Neural cell (in vitro differentiated cells): ENCODE measurements at regions not wholly inside any gene's neighbourhood (a gene's known extent, or its start where the extent isn't known, plus 50 kb on each side); places are given as distances from the start of the nearest gene placed in this dataset.

Source experiments
- H2AFZ ChIP-seq: fragments of 200-600, 300-800 bp; sonication (generic), shearing (Covaris generic); 2 replicates; pipeline ENCODE4 v1.6.0; 2014; ENCODE audit warnings: low read depth, mild to moderate bottlenecking, antibody characterized with exemption, low read length, moderate library complexity
- H3F3A ChIP-seq: fragments of 200-600 bp; shearing (Covaris generic); 2 replicates; pipeline ENCODE4 v1.6.1; 2016; ENCODE audit warnings: mild to moderate bottlenecking, moderate library complexity, mixed read lengths, antibody characterized with exemption, low read length; ENCODE audit not compliant: insufficient read depth, poor library complexity, severe bottlenecking
- H3K27ac ChIP-seq: fragments of 200-600, 300-800 bp; sonication (generic), shearing (Covaris generic); 2 replicates; pipeline ENCODE4 v1.5.1; 2014; ENCODE audit warnings: mild to moderate bottlenecking, low read length, moderate library complexity
- H3K27me3 ChIP-seq: fragments of 300-800, 200-600 bp; sonication (generic), shearing (Covaris generic); 2 replicates; pipeline ENCODE4 v1.6.0; 2014; ENCODE audit warnings: mild to moderate bottlenecking, low read depth, low read length, moderate library complexity; ENCODE audit not compliant: insufficient read depth
- H3K36me3 ChIP-seq: fragments of 300-800, 200-600 bp; sonication (generic), shearing (Covaris generic); 2 replicates; pipeline ENCODE4 v1.5.1; 2014; ENCODE audit warnings: mild to moderate bottlenecking, antibody characterized with exemption, low read length, moderate library complexity; ENCODE audit not compliant: insufficient read depth
- H3K4me2 ChIP-seq: fragments of 300-800, 200-600 bp; sonication (generic), shearing (Covaris generic); 2 replicates; pipeline ENCODE4 v1.6.0; 2014; ENCODE audit warnings: mild to moderate bottlenecking, low read length
- H3K4me3 ChIP-seq: fragments of 300-800, 200-600 bp; sonication (generic), shearing (Covaris generic); 2 replicates; pipeline ENCODE4 v1.5.1; 2014; ENCODE audit warnings: mild to moderate bottlenecking, low read length, moderate library complexity
- H3K79me2 ChIP-seq: fragments of 200-600 bp; shearing (Covaris generic); replicated peaks from 2 replicates; pipeline ENCODE4 v1.6.0; 2014; ENCODE audit warnings: mild to moderate bottlenecking, low read length, moderate library complexity; ENCODE audit not compliant: insufficient read depth
- H3K9ac ChIP-seq: fragments of 300-800, 200-600 bp; sonication (generic), shearing (Covaris generic); 2 replicates; pipeline ENCODE4 v1.6.1; 2016; ENCODE audit warnings: mild to moderate bottlenecking, low read length, mixed read lengths
- H3K9me2 ChIP-seq: fragments of 200-600 bp; shearing (Covaris generic); 2 replicates; pipeline ENCODE4 v1.6.1; 2016; ENCODE audit warnings: mild to moderate bottlenecking, low read length, mixed read lengths; ENCODE audit not compliant: insufficient read depth
- H3K9me3 ChIP-seq: fragments of 200-600, 300-800 bp; sonication (generic), shearing (Covaris generic); 2 replicates; pipeline ENCODE4 v1.6.1; 2016; ENCODE audit warnings: mild to moderate bottlenecking, mixed run types, low read length, moderate library complexity, mixed read lengths
- H4K20me1 ChIP-seq: fragments of 200-600 bp; shearing (Covaris generic); 2 replicates; pipeline ENCODE4 v1.6.1; 2016; ENCODE audit warnings: mild to moderate bottlenecking, mixed run types; ENCODE audit not compliant: insufficient read depth
- CTCF ChIP-seq: fragments of 450-650 bp; IDR thresholded peaks from 2 replicates; pipeline ENCODE4 v1.5.1; 2014; ENCODE audit warnings: antibody characterized with exemption, mild to moderate bottlenecking, moderate library complexity; ENCODE audit not compliant: poor library complexity, severe bottlenecking
- EP300 ChIP-seq: fragments of 450-650 bp; conservative IDR thresholded peaks from 2 replicates; pipeline ENCODE4 v1.6.1; 2014; ENCODE audit warnings: antibody characterized with exemption, mild to moderate bottlenecking, moderate library complexity; ENCODE audit not compliant: poor library complexity, severe bottlenecking
- EZH2 ChIP-seq: fragments of 200-600, 300-800 bp; shearing (Covaris generic), sonication (generic); IDR thresholded peaks from 2 replicates; pipeline ENCODE4 v1.6.1; 2014; ENCODE audit warnings: antibody characterized with exemption, low read length, borderline replicate concordance, mild to moderate bottlenecking; ENCODE audit not compliant: insufficient read depth, poor library complexity, severe bottlenecking
- MXI1 ChIP-seq: fragments of 450-650 bp; conservative IDR thresholded peaks from 2 replicates; pipeline ENCODE4 v1.6.1; 2014; ENCODE audit warnings: antibody characterized with exemption, mild to moderate bottlenecking; ENCODE audit not compliant: poor library complexity, severe bottlenecking
- POLR2AphosphoS5 ChIP-seq: IDR thresholded peaks from 2 replicates; pipeline ENCODE4 v1.6.1; 2012
- RAD21 ChIP-seq: fragments of 450-650 bp; conservative IDR thresholded peaks from 2 replicates; pipeline ENCODE4 v1.6.1; 2014; ENCODE audit warnings: antibody characterized with exemption, mild to moderate bottlenecking, moderate library complexity
- REST ChIP-seq: IDR thresholded peaks from 2 replicates; pipeline ENCODE4 v1.6.1; 2012; ENCODE audit warnings: borderline replicate concordance
- SMC3 ChIP-seq: fragments of 450-650 bp; conservative IDR thresholded peaks from 2 replicates; pipeline ENCODE4 v1.6.1; 2014; ENCODE audit warnings: antibody characterized with exemption, mild to moderate bottlenecking, moderate library complexity; ENCODE audit not compliant: poor library complexity
- TAF1 ChIP-seq: IDR thresholded peaks from 2 replicates; pipeline ENCODE4 v1.6.1; 2012; ENCODE audit warnings: low read depth

GRCh38 chr13:80196756-80197155 lies 144.2 kb downstream of the SPRY2 start:
- no peaks in the 10 kb centered on the region for H3K9me2 ChIP-seq
- H3K4me3 ChIP-seq = no peak overlapping the region
- H3K27ac ChIP-seq = no peak overlapping the region
- H3K9me3 ChIP-seq = no peaks in the 10 kb centered on the region
- H3F3A ChIP-seq = no peaks in the 10 kb centered on the region
- no peak overlapping the region for H3K9ac ChIP-seq
- no peaks in the 10 kb centered on the region for H3K27me3 ChIP-seq
- no peak for TF ChIP-seq POLR2AphosphoS5
- no peak for TF ChIP-seq MXI1
- no peak for TF ChIP-seq TAF1
- no peak for TF ChIP-seq EP300
- no peak for TF ChIP-seq SMC3
- no peak for TF ChIP-seq EZH2
- TF ChIP-seq CTCF = no peak
- no peak for TF ChIP-seq RAD21
- TF ChIP-seq REST = no peak
- no peak overlapping the region for H3K4me2 ChIP-seq
- no peaks in the 10 kb centered on the region for H3K36me3 ChIP-seq
- H3K79me2 ChIP-seq = no peaks in the 10 kb centered on the region
- H4K20me1 ChIP-seq = no peaks in the 10 kb centered on the region
- H2AFZ ChIP-seq = no peak overlapping the region

GRCh38 chr13:80195649-80196048 lies 145.3 kb downstream of the SPRY2 start:
- no peak overlapping the region for H3K27ac ChIP-seq
- H3K27me3 ChIP-seq = no peaks in the 10 kb centered on the region
- H2AFZ ChIP-seq = no peak overlapping the region
- no peaks in the 10 kb centered on the region for H3K36me3 ChIP-seq
- no peaks in the 10 kb centered on the region for H3K79me2 ChIP-seq
- no peaks in the 10 kb centered on the region for H3F3A ChIP-seq
- no peaks in the 10 kb centered on the region for H3K9me3 ChIP-seq
- H3K9me2 ChIP-seq = no peaks in the 10 kb centered on the region
- no peaks in the 10 kb centered on the region for H4K20me1 ChIP-seq
- H3K4me2 ChIP-seq = no peak overlapping the region
- no peak overlapping the region for H3K9ac ChIP-seq
- H3K4me3 ChIP-seq = no peak overlapping the region
- TF ChIP-seq RAD21 (no peak), EP300 (no peak)
